K562 (cell line): ENCODE measurements at regions not wholly inside any gene's neighbourhood (a gene's known extent, or its start where the extent isn't known, plus 50 kb on each side); places are given as distances from the start of the nearest gene placed in this dataset.

Experiments used
- CREB1 ChIP-seq, 2 experiments: sonication (generic) in 1 of 2; formaldehyde crosslinking in 1 of 2; IDR thresholded peaks; 2 replicates each; pipeline versions ENCODE4 v1.6.1 to v1.8.0; 2012 to 2022; ENCODE audit warnings: inconsistent platforms in 1 of 2, mild to moderate bottlenecking in 1 of 2, missing genetic modification reagents in 1 of 2, moderate library complexity in 1 of 2
- CREBBP ChIP-seq: IDR thresholded peaks from one replicate; pipeline ENCODE4 v1.6.1; 2012; ENCODE audit warnings: low read depth, mild to moderate bottlenecking, control low read depth, inconsistent platforms, low read length
- DPF2 ChIP-seq: fragments of 450-650 bp; IDR thresholded peaks from 2 replicates; pipeline ENCODE4 v1.6.1; 2016
- EP400 ChIP-seq: fragments of 450-650 bp; IDR thresholded peaks from 2 replicates; pipeline ENCODE4 v1.6.1; 2017; ENCODE audit warnings: antibody characterized with exemption, mild to moderate bottlenecking, moderate library complexity
- FOXA3 ChIP-seq, 2 experiments: fragments of 450-650 bp in 1 of 2; sonication (generic) in 1 of 2; formaldehyde crosslinking; IDR thresholded peaks in 1 of 2; conservative IDR thresholded peaks in 1 of 2; 2 replicates each; pipeline versions ENCODE4 v1.4.0 to v1.8.0; 2020 to 2022; ENCODE audit warnings: mild to moderate bottlenecking in 2 of 2, missing genetic modification reagents in 1 of 2
- FOXM1 ChIP-seq, 2 experiments: fragments of 450-650 bp in 1 of 2; sonication (generic) in 1 of 2; formaldehyde crosslinking in 1 of 2; IDR thresholded peaks; 2 replicates each; pipeline versions ENCODE4 v1.6.1 to v1.9.0; 2017 to 2022; ENCODE audit warnings: low read depth in 2 of 2, mild to moderate bottlenecking in 2 of 2, missing genetic modification reagents in 1 of 2, moderate library complexity in 1 of 2
- HDAC2 ChIP-seq: fragments of 450-650 bp; IDR thresholded peaks from 2 replicates; pipeline ENCODE4 v1.6.1; 2016; ENCODE audit warnings: mild to moderate bottlenecking
- HDAC8 ChIP-seq: fragments of 450-650 bp; IDR thresholded peaks from 2 replicates; pipeline ENCODE4 v1.6.1; 2016; ENCODE audit warnings: mild to moderate bottlenecking, missing genetic modification characterization, moderate library complexity, missing compliant biosample characterization
- HSF4 ChIP-seq: fragments of 250-450 bp; sonication (Bioruptor Pico); IDR thresholded peaks from 2 replicates; pipeline ENCODE4 v2.1.2; 2022; ENCODE audit warnings: mild to moderate bottlenecking, moderate library complexity, borderline replicate concordance
- JUND ChIP-seq, 2 experiments: IDR thresholded peaks; 2 replicates in 1 of 2; 3 replicates in 1 of 2; pipeline ENCODE4 v1.6.1; 2011; ENCODE audit warnings: borderline replicate concordance in 2 of 2, low read depth in 2 of 2, low read length in 2 of 2, improper control_type of control experiment in 1 of 2, missing biosample characterization in 1 of 2, missing genetic modification characterization in 1 of 2, missing genetic modification reagents in 1 of 2
- LEF1 ChIP-seq: fragments of 450-650 bp; IDR thresholded peaks from 2 replicates; pipeline ENCODE4 v1.6.1; 2016; ENCODE audit warnings: mild to moderate bottlenecking
- OTX1 ChIP-seq: fragments of 450-650 bp; formaldehyde crosslinking; IDR thresholded peaks from 2 replicates; pipeline ENCODE4 v1.4.0; 2022; ENCODE audit warnings: mild to moderate bottlenecking
- TCF3 ChIP-seq: sonication (generic); formaldehyde crosslinking; IDR thresholded peaks from 2 replicates; pipeline ENCODE4 v1.4.0; 2020; ENCODE audit warnings: mild to moderate bottlenecking, missing genetic modification reagents
- U2AF2 ChIP-seq: fragments of 200-400 bp; formaldehyde crosslinking; optimal IDR thresholded peaks from 2 replicates; pipeline ENCODE3; 2017; ENCODE audit warnings: low read depth, mild to moderate bottlenecking, low read length
- ZMIZ1 ChIP-seq, 2 experiments: fragments of 150-350 bp in 1 of 2; IDR thresholded peaks; 2 replicates each; pipeline ENCODE4 v1.6.1; 2012 to 2016; ENCODE audit warnings: low read depth in 2 of 2, low read length in 2 of 2, mild to moderate bottlenecking in 1 of 2, moderate library complexity in 1 of 2
- ZNF507 ChIP-seq: conservative IDR thresholded peaks from 2 replicates; pipeline ENCODE4 v1.6.1; 2017; ENCODE audit warnings: missing genetic modification characterization, missing compliant biosample characterization
- TF ChIP-seq, protein P1 (sequence below): fragments of 200-800 bp; sonication (Bioruptor generic); IDR thresholded peaks from 2 replicates; pipeline ENCODE4 v1.6.1; 2017; ENCODE audit warnings: missing genetic modification characterization, missing compliant biosample characterization
- TF ChIP-seq, protein P2 (sequence below): sonication (generic); formaldehyde crosslinking; IDR thresholded peaks from 2 replicates; pipeline ENCODE4 v1.8.1; 2023; ENCODE audit warnings: mild to moderate bottlenecking, missing genetic modification reagents
- TF ChIP-seq, protein P3 (sequence below): sonication (generic); formaldehyde crosslinking; IDR thresholded peaks from 2 replicates; pipeline ENCODE4 v1.8.1; 2023; ENCODE audit warnings: mild to moderate bottlenecking, missing genetic modification reagents

- TF ChIP-seq, protein P1, sequence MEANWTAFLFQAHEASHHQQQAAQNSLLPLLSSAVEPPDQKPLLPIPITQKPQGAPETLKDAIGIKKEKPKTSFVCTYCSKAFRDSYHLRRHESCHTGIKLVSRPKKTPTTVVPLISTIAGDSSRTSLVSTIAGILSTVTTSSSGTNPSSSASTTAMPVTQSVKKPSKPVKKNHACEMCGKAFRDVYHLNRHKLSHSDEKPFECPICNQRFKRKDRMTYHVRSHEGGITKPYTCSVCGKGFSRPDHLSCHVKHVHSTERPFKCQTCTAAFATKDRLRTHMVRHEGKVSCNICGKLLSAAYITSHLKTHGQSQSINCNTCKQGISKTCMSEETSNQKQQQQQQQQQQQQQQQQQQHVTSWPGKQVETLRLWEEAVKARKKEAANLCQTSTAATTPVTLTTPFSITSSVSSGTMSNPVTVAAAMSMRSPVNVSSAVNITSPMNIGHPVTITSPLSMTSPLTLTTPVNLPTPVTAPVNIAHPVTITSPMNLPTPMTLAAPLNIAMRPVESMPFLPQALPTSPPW (CRISPR knock-in tag), result 0 out of 2 replicates have a peak, but pooled peaks have one; percentile 12
- TF ChIP-seq OTX1 (CRISPR knock-in tag) (no peak), DPF2 (peak; percentile 78), TCF3 (CRISPR knock-in tag) (peak; percentile 90), ZMIZ1 (IDR thresholded peaks at IDR 0.05; ENCODE audit: low read depth in 2 of 2, low read length in 2 of 2) (peak in 1 of 2 experiments; percentile 63; a peak in 1 of 4 replicates), FOXM1 (IDR thresholded peaks at IDR 0.05; ENCODE audit: low read depth) (0 out of 2 replicates have a peak, but pooled peaks have one; percentile 50), FOXM1 (CRISPR knock-in tag; IDR thresholded peaks at IDR 0.05; ENCODE audit: low read depth) (no peak), HSF4 (CRISPR knock-in tag) (no peak), LEF1 (peak; percentile 43; the same call in 1 of the 2 replicates), U2AF2 (no peak), HDAC8 (tag) (no peak), ZNF507 (tag) (no peak), EP400 (no peak), CREBBP (no peak), HDAC2 (peak; percentile 71; the same call in 1 of the 2 replicates), CREB1 (IDR thresholded peaks at IDR 0.05) (no peak), CREB1 (CRISPR knock-in tag; IDR thresholded peaks at IDR 0.05) (no peak), JUND (IDR thresholded peaks at IDR 0.05; ENCODE audit: borderline replicate concordance, low read depth, low read length) (peak; percentile 21; the same call in 1 of the 2 replicates), JUND (tag; IDR thresholded peaks at IDR 0.05; ENCODE audit: borderline replicate concordance, low read depth, low read length) (no peak; the same call in 2 of the 3 replicates), FOXA3 (CRISPR knock-in tag; conservative IDR thresholded peaks at IDR 0.05 in 1 of 2, IDR thresholded peaks at IDR 0.05 in 1 of 2) (no peak)
- TF ChIP-seq, protein P2, sequence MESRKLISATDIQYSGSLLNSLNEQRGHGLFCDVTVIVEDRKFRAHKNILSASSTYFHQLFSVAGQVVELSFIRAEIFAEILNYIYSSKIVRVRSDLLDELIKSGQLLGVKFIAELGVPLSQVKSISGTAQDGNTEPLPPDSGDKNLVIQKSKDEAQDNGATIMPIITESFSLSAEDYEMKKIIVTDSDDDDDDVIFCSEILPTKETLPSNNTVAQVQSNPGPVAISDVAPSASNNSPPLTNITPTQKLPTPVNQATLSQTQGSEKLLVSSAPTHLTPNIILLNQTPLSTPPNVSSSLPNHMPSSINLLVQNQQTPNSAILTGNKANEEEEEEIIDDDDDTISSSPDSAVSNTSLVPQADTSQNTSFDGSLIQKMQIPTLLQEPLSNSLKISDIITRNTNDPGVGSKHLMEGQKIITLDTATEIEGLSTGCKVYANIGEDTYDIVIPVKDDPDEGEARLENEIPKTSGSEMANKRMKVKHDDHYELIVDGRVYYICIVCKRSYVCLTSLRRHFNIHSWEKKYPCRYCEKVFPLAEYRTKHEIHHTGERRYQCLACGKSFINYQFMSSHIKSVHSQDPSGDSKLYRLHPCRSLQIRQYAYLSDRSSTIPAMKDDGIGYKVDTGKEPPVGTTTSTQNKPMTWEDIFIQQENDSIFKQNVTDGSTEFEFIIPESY (CRISPR knock-in tag), result no peak
- TF ChIP-seq, protein P3, sequence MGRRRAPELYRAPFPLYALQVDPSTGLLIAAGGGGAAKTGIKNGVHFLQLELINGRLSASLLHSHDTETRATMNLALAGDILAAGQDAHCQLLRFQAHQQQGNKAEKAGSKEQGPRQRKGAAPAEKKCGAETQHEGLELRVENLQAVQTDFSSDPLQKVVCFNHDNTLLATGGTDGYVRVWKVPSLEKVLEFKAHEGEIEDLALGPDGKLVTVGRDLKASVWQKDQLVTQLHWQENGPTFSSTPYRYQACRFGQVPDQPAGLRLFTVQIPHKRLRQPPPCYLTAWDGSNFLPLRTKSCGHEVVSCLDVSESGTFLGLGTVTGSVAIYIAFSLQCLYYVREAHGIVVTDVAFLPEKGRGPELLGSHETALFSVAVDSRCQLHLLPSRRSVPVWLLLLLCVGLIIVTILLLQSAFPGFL (CRISPR knock-in tag), result no peak
Observed at GRCh38 chr19:28685802-28686201, 527.1 kb downstream of the UQCRFS1 start (continued).
